GM21737 (cell line): ENCODE measurements at regions not wholly inside any gene's neighbourhood (a gene's known extent, or its start where the extent isn't known, plus 50 kb on each side); places are given as distances from the start of the nearest gene placed in this dataset.

Experiments
- ATAC-seq: cut with Tn5 transposase; IDR thresholded peaks from one replicate; pipeline ENCODE4 v1.9.1; 2021; ENCODE audit warnings: mild to moderate bottlenecking, moderate library complexity; ENCODE audit not compliant: unreplicated experiment

DNA sequence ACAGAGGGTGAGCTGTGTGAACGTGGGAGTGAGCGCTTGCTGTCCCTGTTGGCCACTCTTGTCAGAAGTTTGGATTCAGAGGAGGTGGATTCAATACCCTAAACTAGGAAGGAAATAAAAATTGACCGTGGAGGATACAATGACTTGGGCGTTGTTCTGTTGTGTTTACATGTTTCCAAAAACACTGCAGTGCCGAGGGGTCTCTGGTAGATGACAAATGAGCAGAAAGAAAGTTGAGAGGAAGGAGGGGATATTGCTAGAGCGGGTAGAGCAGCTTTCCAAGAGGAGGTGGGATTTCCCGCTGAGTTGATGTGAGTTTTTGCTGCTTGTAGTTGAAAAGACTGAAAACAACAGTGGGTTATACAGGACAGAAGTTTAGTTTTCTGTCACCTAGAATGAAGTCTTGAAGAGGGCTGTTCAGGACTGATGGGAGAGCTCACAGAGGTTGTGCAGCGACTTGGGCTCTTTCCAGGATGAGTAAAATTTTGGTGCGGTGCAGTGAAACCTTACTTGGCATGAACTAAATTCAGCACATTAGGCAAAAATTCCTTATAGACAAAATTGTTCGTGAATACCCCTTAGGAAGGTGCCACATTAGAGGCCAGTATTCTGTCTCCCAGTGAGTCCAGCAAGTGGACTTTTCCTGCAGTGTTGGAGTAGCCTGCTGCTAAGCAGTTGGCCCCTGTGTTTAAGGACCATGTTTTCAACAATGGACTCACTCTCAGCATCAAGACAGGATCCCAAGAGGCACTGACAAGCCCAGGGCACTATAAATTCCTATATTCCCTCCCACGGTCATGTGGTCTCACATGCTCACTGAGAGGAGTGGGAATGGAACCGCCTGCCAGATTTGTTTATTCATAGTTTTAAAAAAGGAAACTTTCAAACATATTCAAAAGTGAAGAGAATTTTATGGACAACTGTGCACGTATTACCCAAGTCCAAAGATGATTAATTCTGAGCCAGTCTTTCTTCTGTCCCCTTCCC is 435.0 kb upstream of the C2CD4B start:
- no peak for ATAC-seq

DNA sequence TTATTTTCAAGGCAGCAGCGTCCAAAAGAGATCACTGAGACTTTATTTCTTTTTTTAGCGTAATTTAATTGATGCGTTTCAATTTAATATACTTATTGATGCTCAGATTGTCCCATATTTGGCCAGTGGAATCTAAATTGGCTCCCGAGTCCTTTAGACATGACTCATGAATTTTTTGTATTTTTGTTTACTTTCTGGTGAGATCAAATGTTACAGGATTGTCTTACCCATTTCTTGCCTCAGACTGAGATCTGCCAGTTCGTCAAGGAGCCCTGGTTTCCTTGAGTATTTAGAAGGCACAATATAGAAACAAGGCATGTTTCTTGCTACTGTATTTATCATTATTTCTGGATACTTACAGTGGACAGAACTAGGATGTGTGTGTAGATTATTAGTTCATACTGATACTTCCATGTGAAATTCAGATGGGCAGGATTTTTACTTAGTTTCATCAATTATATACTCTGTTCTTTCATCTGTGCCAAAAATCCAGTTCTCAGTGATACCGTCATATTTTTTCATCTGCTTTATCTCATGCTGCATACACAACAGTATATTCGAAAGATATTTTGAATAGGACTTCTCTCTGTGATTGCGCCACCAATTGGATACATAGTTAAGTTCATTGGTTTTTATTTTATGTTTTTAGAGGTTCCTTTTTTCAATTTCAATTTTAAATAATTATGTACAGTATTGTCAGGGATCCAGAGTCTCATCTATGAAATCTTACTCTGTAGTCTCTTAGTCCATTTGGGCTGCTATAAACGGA is 436.9 kb upstream of the C2CD4B start:
- ATAC-seq, result no peak

- ATAC-seq, result no peak
These were observed 438.7 kb upstream of the C2CD4B start for GRCh38 chr15:62603742-62604141.

DNA sequence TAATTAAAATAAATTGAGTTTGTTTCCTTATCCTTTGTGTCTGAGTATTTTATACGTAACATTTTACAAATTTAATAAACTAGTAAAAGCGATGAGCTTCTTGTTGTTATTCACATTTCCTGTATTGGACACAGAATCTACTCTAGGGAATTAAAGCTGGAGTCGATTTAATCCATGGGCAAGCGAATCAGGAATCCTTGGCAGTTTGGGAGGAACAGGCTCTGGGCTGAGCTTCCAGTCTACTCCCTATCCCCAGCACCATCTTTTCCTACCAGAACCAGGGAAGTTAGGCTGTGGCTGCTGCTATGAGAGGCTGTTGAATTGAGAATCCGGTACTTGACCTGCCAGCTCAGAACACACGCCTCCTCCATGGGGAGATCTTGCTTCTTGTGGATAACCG is 437.3 kb upstream of the TPM1 start:
- no peak for ATAC-seq

DNA sequence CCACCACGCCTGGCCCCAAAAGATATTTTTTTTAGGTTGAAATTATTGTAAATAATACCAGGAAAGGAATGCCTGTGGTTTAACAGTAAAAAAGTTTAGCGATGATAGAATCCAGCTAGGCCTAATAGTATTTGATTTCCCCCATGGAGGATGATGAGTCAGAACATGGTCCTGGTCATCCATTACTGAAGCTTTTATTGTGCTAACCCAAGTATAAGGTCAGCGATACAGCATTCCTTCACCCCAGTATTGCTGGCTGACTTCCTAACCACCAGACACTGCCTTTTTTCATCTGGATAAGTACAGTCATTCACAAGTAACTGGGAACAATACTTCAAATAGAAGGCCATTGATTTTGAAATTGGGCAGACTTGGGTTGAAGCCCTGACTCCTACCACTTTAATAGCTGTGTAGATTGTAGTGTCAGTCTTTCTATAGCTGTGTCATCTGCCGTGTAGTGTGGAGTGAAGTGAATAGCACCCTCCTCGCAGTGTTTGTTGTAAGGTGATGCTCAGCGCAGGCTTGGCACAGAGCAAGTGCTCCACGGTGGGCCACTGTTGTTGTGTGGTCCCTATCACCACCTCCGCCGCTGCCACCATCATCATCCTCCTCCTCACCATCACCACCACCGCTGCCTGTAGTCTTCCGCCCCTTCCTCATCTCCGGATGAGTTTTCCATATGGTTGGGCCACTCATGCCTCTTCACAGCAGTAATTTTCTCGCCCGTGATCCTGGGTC is 436.0 kb upstream of the TPM1 start:
- ATAC-seq, result no peak

DNA sequence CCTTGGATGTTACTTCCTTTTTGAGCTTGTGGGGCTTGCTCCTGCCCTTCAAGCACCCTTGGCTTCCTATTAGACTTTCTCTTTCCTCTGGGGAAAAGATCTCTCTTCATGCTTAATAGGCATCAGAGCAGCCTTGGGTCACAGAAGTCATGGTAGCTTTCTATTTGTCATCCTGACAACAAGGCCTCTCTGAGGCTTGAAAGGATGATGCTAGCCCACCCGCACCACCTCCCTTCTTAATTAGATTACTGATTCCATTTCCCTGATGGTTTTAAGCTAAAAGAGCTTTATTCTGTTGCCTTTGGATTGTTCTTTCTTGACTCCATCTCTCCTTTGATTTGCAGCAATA is 435.5 kb upstream of the TPM1 start:
- ATAC-seq, result no peak

- no peak for ATAC-seq
These were observed 434.9 kb upstream of the TPM1 start for GRCh38 chr15:62607643-62608042.

- no peak for ATAC-seq
These were observed 434.2 kb upstream of the TPM1 start for GRCh38 chr15:62608369-62608768.

DNA sequence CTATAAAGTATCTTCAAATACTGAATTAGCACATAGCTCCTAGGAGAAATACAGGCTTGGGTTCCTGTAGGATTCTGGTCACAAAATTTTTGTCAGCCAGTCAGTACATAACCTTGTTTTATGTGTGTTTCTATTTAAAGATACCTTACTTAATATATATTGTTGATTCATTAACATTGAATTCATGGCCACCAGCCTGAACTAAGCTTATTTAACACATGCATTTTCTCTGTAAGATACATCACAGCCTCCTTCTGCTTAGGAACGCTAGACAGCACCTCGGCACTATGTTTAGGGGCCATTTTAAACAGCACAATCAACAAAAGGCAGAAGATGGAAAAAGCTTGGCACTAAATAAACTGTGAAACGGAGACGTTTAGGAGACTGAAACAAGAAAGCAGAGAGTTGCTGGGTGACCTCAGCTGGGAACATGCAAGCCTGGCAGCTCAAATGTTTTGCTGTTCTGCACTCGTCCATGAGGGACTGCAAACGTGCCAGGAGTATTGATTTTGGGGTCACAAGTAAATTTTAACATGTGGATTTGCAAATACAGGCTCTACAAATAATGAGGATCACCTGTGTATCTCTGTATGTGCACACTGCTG is 432.2 kb upstream of the TPM1 start:
- ATAC-seq, result no peak

GRCh38 chr15:62611002-62611401 is 431.5 kb upstream of the TPM1 start:
- no peak for ATAC-seq

DNA sequence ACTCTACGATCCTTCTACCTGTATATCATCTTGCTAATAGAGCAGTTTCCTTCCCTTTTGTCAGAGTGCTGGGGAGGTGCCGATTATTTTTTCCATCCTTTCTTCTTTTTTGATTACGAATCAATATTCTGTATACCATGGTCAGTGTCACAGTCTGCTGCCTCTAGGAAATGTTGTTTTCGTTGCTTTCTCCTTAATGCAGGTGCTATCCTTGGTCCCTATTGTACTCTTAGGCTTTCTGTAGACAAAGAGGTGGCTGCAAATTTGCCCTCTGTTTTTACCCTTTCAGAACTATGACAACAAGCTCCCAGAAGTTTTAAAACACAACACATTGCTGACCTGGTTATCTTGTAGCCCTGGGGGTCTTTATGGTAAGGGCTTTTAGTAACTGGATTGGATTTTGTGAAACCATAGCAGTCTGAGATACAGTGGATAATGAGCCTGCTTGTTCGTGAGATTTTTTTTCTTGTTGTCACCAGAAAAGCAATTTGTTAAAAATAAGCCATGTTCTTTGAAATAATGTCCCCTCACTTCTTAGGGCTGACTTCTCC is 430.3 kb upstream of the TPM1 start:
- no peak for ATAC-seq

DNA sequence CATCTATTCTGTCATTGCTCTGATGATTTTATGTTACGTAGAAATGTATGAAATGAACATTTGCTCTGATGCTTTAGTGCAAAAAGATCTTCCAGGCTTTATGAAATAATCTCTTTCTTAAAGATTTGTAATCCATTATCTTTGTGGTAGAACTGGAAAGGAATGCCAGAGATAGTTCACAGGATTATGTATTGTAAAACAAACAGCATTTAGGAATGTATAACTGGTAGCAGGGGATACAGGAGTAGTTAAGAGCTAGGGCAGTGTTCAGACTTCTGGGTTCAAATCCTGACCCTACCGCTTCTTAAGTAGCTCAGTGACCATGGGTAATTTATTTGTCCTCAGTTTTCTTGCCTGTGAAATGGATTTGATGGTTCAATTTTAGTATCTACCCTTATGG is 429.8 kb upstream of the TPM1 start:
- ATAC-seq, result no peak

DNA sequence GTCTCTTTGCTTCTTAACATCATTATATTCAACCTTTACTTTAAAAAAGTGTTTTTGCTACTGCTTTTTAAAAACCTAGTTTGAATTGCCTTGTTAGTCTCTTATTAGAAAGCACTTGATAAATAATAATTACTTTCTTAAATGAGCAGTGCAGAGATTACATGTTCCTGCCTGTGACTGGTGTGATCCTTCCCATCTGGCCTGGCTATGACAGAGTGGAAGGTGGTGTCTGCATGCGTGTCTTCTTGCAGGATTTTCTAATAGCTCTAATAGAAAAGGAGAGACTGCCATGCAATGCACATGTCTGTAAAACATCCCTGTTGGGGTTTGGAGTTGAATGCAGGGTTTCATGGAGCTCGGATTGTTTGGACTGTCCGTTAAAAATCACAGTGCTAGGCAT is 425.8 kb upstream of the TPM1 start:
- no peak for ATAC-seq

DNA sequence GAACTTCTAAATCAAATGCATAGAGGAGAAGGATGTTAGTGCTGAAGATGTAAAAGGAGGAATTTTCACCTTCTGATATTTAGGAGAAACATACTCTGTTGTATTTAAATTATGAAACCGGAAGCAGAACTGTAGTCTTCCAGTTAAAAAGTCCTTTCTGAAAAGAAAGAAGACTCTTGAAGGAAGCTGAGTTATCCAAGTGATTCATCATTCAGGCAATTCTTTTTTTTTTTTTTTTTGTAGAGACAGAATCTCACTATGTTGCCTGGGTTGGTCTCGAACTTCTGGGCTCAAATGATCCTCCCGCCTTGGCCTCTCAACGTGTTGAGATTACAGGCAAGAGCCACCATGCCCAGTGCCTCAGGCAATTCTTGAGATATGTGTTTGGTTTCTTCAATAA is 424.8 kb upstream of the TPM1 start:
- ATAC-seq, result no peak

GRCh38 chr15:62618432-62618831 is 424.1 kb upstream of the TPM1 start:
- no peak for ATAC-seq

- ATAC-seq, result no peak
These were observed 423.6 kb upstream of the TPM1 start for GRCh38 chr15:62618846-62619504.

GRCh38 chr15:62619526-62619925 is 423.0 kb upstream of the TPM1 start:
- ATAC-seq, result no peak

GRCh38 chr15:62622775-62623174 is 419.8 kb upstream of the TPM1 start:
- ATAC-seq, result no peak

DNA sequence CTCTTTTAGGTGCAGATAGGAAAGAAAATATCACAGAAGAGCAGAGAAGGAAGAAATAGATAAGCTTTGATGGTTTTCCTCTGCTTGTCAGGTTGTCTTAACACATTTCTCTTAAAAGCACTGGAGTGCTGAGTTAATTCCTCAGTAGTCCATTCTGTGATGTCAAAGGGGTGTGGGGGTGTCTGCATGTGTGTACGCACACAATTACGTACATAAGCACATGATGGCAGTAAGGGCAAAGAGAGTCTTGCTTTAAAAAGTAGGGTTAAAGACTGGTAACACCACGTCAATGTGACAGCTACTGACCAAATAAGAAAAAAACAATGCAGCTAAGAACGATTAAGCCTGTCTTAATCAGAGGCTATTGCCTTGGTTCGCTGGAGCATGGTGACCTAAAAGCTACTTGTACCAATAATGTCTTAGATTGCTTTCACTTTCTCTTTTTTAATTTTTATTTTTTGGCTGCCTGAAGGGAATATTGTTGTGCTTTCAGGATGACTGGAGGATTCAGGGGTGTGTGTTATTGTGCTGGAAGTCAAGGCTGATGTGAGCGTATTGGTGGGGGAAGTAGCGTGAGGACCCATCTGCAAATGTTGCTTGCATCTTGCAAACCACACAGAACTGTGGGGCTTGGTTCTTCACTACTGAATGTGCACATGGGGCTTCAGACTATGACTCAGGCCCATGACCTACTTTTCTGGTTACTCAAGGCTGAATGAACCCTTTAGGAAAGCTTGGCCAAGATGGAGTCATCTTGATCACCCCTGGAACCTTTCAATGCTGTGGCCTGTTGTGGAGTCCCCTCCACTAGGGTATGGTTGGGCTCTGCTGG is 417.8 kb upstream of the TPM1 start:
- ATAC-seq, result no peak
